ENCODE measurements at regions not wholly inside any gene's neighbourhood (a gene's known extent, or its start where the extent isn't known, plus 50 kb on each side); places are given as distances from the start of the nearest gene placed in this dataset.
A peak's percentile ranks its signal among the peaks of the same experiment; 100 is the strongest.

DNA sequence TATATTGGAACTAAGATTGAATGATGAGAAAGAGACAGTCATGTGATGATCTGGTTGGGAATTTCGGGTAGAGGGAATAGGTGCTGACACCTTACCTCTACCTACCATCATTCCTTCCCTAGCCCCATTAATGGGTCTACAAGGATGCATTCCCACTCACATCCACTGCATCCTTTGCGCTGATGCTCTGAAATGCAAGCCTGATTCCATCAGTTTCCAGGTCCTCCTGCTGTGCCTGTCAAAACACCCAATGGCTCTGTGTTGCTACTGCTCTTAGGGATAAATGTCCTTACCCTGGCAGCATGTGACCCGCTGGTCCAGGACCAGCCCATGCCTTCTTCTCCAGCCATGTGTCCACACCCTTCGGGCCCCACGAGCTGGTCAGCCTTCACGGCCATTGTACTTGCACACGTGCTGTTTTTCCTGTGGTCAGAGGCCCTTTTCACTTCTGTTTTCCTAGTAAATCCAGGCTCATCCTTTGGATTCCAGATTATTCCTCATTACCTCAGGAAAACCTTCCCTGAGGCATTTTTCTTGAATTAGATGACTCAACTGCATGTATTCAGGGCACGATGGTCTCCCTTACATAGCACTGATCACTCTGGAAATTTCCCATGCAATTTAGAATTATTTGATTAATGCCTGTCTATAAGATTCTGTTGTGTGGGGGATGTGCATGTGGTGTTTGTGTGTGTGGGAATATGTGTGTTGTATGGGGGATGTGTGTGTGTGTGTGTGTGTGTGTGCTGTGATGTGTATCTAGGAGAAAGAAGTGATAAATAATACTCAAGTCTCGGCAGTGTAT lies 185.0 kb downstream of the DIRAS2 start:
- TF ChIP-seq, protein P1, sequence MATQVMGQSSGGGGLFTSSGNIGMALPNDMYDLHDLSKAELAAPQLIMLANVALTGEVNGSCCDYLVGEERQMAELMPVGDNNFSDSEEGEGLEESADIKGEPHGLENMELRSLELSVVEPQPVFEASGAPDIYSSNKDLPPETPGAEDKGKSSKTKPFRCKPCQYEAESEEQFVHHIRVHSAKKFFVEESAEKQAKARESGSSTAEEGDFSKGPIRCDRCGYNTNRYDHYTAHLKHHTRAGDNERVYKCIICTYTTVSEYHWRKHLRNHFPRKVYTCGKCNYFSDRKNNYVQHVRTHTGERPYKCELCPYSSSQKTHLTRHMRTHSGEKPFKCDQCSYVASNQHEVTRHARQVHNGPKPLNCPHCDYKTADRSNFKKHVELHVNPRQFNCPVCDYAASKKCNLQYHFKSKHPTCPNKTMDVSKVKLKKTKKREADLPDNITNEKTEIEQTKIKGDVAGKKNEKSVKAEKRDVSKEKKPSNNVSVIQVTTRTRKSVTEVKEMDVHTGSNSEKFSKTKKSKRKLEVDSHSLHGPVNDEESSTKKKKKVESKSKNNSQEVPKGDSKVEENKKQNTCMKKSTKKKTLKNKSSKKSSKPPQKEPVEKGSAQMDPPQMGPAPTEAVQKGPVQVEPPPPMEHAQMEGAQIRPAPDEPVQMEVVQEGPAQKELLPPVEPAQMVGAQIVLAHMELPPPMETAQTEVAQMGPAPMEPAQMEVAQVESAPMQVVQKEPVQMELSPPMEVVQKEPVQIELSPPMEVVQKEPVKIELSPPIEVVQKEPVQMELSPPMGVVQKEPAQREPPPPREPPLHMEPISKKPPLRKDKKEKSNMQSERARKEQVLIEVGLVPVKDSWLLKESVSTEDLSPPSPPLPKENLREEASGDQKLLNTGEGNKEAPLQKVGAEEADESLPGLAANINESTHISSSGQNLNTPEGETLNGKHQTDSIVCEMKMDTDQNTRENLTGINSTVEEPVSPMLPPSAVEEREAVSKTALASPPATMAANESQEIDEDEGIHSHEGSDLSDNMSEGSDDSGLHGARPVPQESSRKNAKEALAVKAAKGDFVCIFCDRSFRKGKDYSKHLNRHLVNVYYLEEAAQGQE (IDR thresholded peaks at IDR 0.05; ENCODE audit: low read depth): no peak
- TF ChIP-seq EP300 (IDR thresholded peaks at IDR 0.05; ENCODE audit: borderline replicate concordance) (no peak), EGR1 (IDR thresholded peaks at IDR 0.05) (no peak), FOXM1 (IDR thresholded peaks at IDR 0.05; ENCODE audit: borderline replicate concordance, low read depth) (no peak), NFIC (IDR thresholded peaks at IDR 0.05) (no peak), TAF1 (IDR thresholded peaks at IDR 0.05; ENCODE audit: low read depth) (no peak), RAD21 (IDR thresholded peaks at IDR 0.05; ENCODE audit: low read depth) (no peak), ZBTB7A (IDR thresholded peaks at IDR 0.05; ENCODE audit: low read depth) (no peak), CEBPB (IDR thresholded peaks at IDR 0.05) (no peak), TCF12 (IDR thresholded peaks at IDR 0.05; ENCODE audit: low read depth) (no peak), MAX (IDR thresholded peaks at IDR 0.05) (no peak), YY1 (IDR thresholded peaks at IDR 0.05; ENCODE audit: low read depth) (no peak), CREB1 (IDR thresholded peaks at IDR 0.05; ENCODE audit: low read depth) (no peak), TEAD4 (IDR thresholded peaks at IDR 0.05) (no peak)
- TF ChIP-seq, protein P2, sequence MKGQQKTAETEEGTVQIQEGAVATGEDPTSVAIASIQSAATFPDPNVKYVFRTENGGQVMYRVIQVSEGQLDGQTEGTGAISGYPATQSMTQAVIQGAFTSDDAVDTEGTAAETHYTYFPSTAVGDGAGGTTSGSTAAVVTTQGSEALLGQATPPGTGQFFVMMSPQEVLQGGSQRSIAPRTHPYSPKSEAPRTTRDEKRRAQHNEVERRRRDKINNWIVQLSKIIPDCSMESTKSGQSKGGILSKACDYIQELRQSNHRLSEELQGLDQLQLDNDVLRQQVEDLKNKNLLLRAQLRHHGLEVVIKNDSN (IDR thresholded peaks at IDR 0.05): no peak

- TF ChIP-seq, protein P1 (IDR thresholded peaks at IDR 0.05; ENCODE audit: low read depth): no peak
- TF ChIP-seq RAD21 (IDR thresholded peaks at IDR 0.05; ENCODE audit: low read depth) (peak; percentile 34), CREB1 (IDR thresholded peaks at IDR 0.05; ENCODE audit: low read depth) (no peak)
Measured at GRCh38 chr9:90458485-90458884, 184.1 kb downstream of the DIRAS2 start.

DNA sequence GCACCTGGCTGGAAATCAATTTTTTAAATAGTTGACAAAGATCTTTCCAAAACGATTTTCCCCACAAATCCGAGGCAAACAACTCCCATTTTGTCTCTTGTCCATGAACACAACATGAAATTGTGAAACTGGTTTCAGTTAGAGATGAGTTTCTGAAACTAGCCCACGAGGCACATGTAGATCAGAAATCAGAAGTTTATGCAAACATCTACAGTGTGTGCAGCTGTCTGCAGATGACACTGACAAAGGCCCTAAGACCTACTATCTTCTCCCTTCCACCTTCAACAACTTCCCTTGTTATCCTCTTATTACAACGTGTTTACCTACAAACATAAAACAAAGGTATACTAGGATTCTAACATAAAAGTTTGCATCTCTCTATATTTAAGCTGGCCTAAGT lies 183.3 kb downstream of the DIRAS2 start:
- no peak for TF ChIP-seq TEAD4 (IDR thresholded peaks at IDR 0.05)
- TF ChIP-seq ZBTB7A (IDR thresholded peaks at IDR 0.05; ENCODE audit: low read depth): no peak
- TF ChIP-seq NFIC (IDR thresholded peaks at IDR 0.05): no peak
- no peak for TF ChIP-seq CREB1 (IDR thresholded peaks at IDR 0.05; ENCODE audit: low read depth)
- no peak for TF ChIP-seq CEBPB (IDR thresholded peaks at IDR 0.05)
- TF ChIP-seq MAX (IDR thresholded peaks at IDR 0.05): no peak
- no peak for TF ChIP-seq EGR1 (IDR thresholded peaks at IDR 0.05)
- TF ChIP-seq FOXM1 (IDR thresholded peaks at IDR 0.05; ENCODE audit: borderline replicate concordance, low read depth): no peak
- TF ChIP-seq, protein P2 (IDR thresholded peaks at IDR 0.05): no peak
- no peak for TF ChIP-seq EP300 (IDR thresholded peaks at IDR 0.05; ENCODE audit: borderline replicate concordance)
- no peak for TF ChIP-seq RAD21 (IDR thresholded peaks at IDR 0.05; ENCODE audit: low read depth)

DNA sequence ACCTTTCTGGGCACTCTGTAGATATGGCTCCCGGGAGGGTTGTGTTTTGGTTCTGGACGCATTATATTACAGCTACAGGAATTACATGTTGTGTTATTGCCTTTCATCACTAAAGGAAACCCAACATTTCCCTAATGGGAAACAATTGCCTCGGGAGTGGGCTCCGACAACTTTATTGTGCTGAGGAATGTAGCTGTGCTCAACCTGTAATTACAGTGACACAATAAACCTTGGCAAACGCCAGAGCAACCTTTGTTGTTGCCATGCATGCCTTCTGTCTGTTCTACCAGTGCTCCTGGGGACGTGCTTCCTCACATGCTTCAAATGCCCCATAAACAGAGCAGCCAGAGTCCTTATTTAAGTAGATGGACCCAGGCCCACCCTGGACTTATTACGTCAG lies 182.4 kb downstream of the DIRAS2 start:
- TF ChIP-seq EP300 (IDR thresholded peaks at IDR 0.05; ENCODE audit: borderline replicate concordance) (peak; percentile 97), TAF1 (IDR thresholded peaks at IDR 0.05; ENCODE audit: low read depth) (no peak), FOXM1 (IDR thresholded peaks at IDR 0.05; ENCODE audit: borderline replicate concordance, low read depth) (peak; percentile 93), TCF12 (IDR thresholded peaks at IDR 0.05; ENCODE audit: low read depth) (peak; percentile 96), RAD21 (IDR thresholded peaks at IDR 0.05; ENCODE audit: low read depth) (peak; percentile 29), TEAD4 (IDR thresholded peaks at IDR 0.05) (peak; percentile 95), EGR1 (IDR thresholded peaks at IDR 0.05) (no peak), NFIC (IDR thresholded peaks at IDR 0.05) (peak; percentile 93), CREB1 (IDR thresholded peaks at IDR 0.05; ENCODE audit: low read depth) (peak; percentile 19; the same call in 1 of the 2 replicates), ZBTB7A (IDR thresholded peaks at IDR 0.05; ENCODE audit: low read depth) (0 out of 2 replicates have a peak, but pooled peaks have one; percentile 39), CEBPB (IDR thresholded peaks at IDR 0.05) (peak; percentile 85), YY1 (IDR thresholded peaks at IDR 0.05; ENCODE audit: low read depth) (0 out of 2 replicates have a peak, but pooled peaks have one; percentile 30), MAX (IDR thresholded peaks at IDR 0.05) (peak; percentile 77; the same call in 1 of the 2 replicates)
- TF ChIP-seq, protein P2 (IDR thresholded peaks at IDR 0.05): 0 out of 2 replicates have a peak, but pooled peaks have one; percentile 5
- TF ChIP-seq, protein P1 (IDR thresholded peaks at IDR 0.05; ENCODE audit: low read depth): no peak
